SK-N-SH (cell line): ENCODE measurements at regions not wholly inside any gene's neighbourhood (a gene's known extent, or its start where the extent isn't known, plus 50 kb on each side); places are given as distances from the start of the nearest gene placed in this dataset.

Experiments
- CTCF ChIA-PET: fragments of 300-600, 350-600 bp; formaldehyde crosslinking; extraction: SDS; loops from one replicate; lab custom pipeline; 2021; lab: Yijun Ruan, JAX
- POLR2A ChIA-PET: fragments of 350-600 bp; sonication (Branson Sonifier 250); formaldehyde crosslinking; extraction: SDS; loops from one replicate; lab custom pipeline; 2020; ENCODE audit warnings: antibody characterized with exemption, inconsistent platforms; lab: Yijun Ruan, JAX
- DNase-seq: peaks from one replicate; pipeline ENCODE4 v3.0.0; 2012
- H2AFZ ChIP-seq: fragments of 200-600 bp; sonication (generic); 2 replicates; pipeline ENCODE4 v1.8.1; 2016; ENCODE audit warnings: antibody characterized with exemption, mild to moderate bottlenecking, low read depth
- H3F3A ChIP-seq: fragments of 200-600 bp; sonication (generic); replicated peaks from 2 replicates; pipeline ENCODE3; 2016; ENCODE audit warnings: antibody characterized with exemption, mild to moderate bottlenecking; ENCODE audit not compliant: insufficient read depth
- H3K27ac ChIP-seq, 2 experiments: fragments of 200-500 bp in 1 of 2; fragments of 200-600 bp in 1 of 2; sonication (Bioruptor generic) in 1 of 2; sonication (generic), shearing (Covaris generic) in 1 of 2; 2 replicates each; pipeline versions ENCODE4 v1.5.1 to v1.6.1; 2014 to 2016; ENCODE audit warnings: low read depth in 2 of 2, inconsistent platforms in 1 of 2, low read length in 1 of 2, mild to moderate bottlenecking in 1 of 2, mixed read lengths in 1 of 2
- H3K27me3 ChIP-seq: fragments of 200-600 bp; sonication (generic), shearing (Covaris generic); 2 replicates; pipeline ENCODE4 v1.6.1; 2016; ENCODE audit warnings: mixed run types; ENCODE audit not compliant: insufficient read depth
- H3K36me3 ChIP-seq, 2 experiments: fragments of 200-500 bp in 1 of 2; fragments of 200-600 bp in 1 of 2; sonication (Bioruptor generic) in 1 of 2; sonication (generic) in 1 of 2; replicated peaks in 1 of 2; 2 replicates each; pipeline versions ENCODE3 to v1.5.1; 2014 to 2016; ENCODE audit warnings: low read length in 1 of 2, mild to moderate bottlenecking in 1 of 2; ENCODE audit not compliant: insufficient read depth in 2 of 2, control insufficient read depth in 1 of 2
- H3K4me1 ChIP-seq, 2 experiments: fragments of 200-500 bp in 1 of 2; fragments of 200-600 bp in 1 of 2; sonication (Bioruptor generic) in 1 of 2; sonication (generic), shearing (Covaris generic) in 1 of 2; 2 replicates each; pipeline versions ENCODE4 v1.5.1 to v1.6.1; 2014 to 2016; ENCODE audit warnings: low read depth in 1 of 2, low read length in 1 of 2, mixed run types in 1 of 2; ENCODE audit not compliant: insufficient read depth in 2 of 2, control insufficient read depth in 1 of 2
- H3K4me2 ChIP-seq: fragments of 200-600 bp; sonication (generic), shearing (Covaris generic); 2 replicates; pipeline ENCODE4 v1.6.1; 2017; ENCODE audit warnings: mixed run types
- H3K4me3 ChIP-seq, 2 experiments: fragments of 200-500 bp in 1 of 2; fragments of 200-600 bp in 1 of 2; sonication (Bioruptor generic) in 1 of 2; sonication (generic), shearing (Covaris generic) in 1 of 2; 2 replicates each; pipeline versions ENCODE4 v1.5.1 to v1.8.1; 2014 to 2016; ENCODE audit warnings: low read depth in 2 of 2, inconsistent platforms in 1 of 2, low read length in 1 of 2, mild to moderate bottlenecking in 1 of 2, mixed read lengths in 1 of 2, moderate library complexity in 1 of 2
- H3K79me2 ChIP-seq: fragments of 200-600 bp; sonication (generic); 2 replicates; pipeline ENCODE4 v1.8.1; 2017; ENCODE audit warnings: mild to moderate bottlenecking; ENCODE audit not compliant: insufficient read depth
- H3K9ac ChIP-seq: fragments of 200-600 bp; sonication (generic); 2 replicates; pipeline ENCODE4 v1.6.1; 2017; ENCODE audit warnings: mixed run types
- H3K9me2 ChIP-seq: fragments of 200-600 bp; sonication (generic); 2 replicates; pipeline ENCODE4 v1.6.1; 2017; ENCODE audit warnings: mixed run types
- H3K9me3 ChIP-seq: fragments of 200-600 bp; sonication (generic); 2 replicates; pipeline ENCODE4 v1.6.1; 2017; ENCODE audit warnings: mixed run types, mild to moderate bottlenecking, moderate library complexity
- H4K20me1 ChIP-seq: fragments of 200-600 bp; sonication (generic); 2 replicates; pipeline ENCODE4 v1.6.1; 2017; ENCODE audit warnings: mild to moderate bottlenecking, mixed run types; ENCODE audit not compliant: insufficient read depth
- CHD2 ChIP-seq: fragments of 150-350 bp; IDR thresholded peaks from 2 replicates; pipeline ENCODE4 v1.6.1; 2018; ENCODE audit warnings: low read length; ENCODE audit not compliant: partially characterized antibody
- EZH2phosphoT487 ChIP-seq: fragments of 200-600 bp; sonication (generic); IDR thresholded peaks from 2 replicates; pipeline ENCODE4 v1.6.1; 2017; ENCODE audit warnings: low read depth, mixed run types, mild to moderate bottlenecking, antibody characterized with exemption, moderate library complexity, borderline replicate concordance
- FOSL2 ChIP-seq: IDR thresholded peaks from 2 replicates; pipeline ENCODE4 v1.4.0; 2012; ENCODE audit warnings: low read depth, mild to moderate bottlenecking, moderate library complexity, borderline replicate concordance
- MEF2A ChIP-seq: IDR thresholded peaks from 2 replicates; pipeline ENCODE4 v1.4.0; 2012; ENCODE audit warnings: low read depth, borderline replicate concordance
- NFIC ChIP-seq: IDR thresholded peaks from 2 replicates; pipeline ENCODE4 v1.4.0; 2012; ENCODE audit warnings: borderline replicate concordance
- POLR2AphosphoS5 ChIP-seq: IDR thresholded peaks from 2 replicates; pipeline ENCODE4 v1.6.1; 2012; ENCODE audit warnings: low read depth, low read length
- RAD21 ChIP-seq: IDR thresholded peaks from 2 replicates; pipeline ENCODE4 v1.6.1; 2012; ENCODE audit warnings: mild to moderate bottlenecking, low read length
- RCOR1 ChIP-seq: fragments of 150-350 bp; IDR thresholded peaks from 2 replicates; pipeline ENCODE4 v1.6.1; 2017; ENCODE audit warnings: antibody characterized with exemption, low read length
- REST ChIP-seq: IDR thresholded peaks from 2 replicates; pipeline ENCODE4 v1.6.1; 2012; ENCODE audit warnings: mild to moderate bottlenecking, low read depth, low read length, moderate library complexity
- RFX5 ChIP-seq: IDR thresholded peaks from 2 replicates; pipeline ENCODE4 v1.6.1; 2012; ENCODE audit warnings: mild to moderate bottlenecking, improper control_type of control experiment, low read length
- TEAD4 ChIP-seq: IDR thresholded peaks from 2 replicates; pipeline ENCODE4 v1.4.0; 2012; ENCODE audit warnings: mild to moderate bottlenecking, borderline replicate concordance; ENCODE audit not compliant: insufficient read depth
- USF2 ChIP-seq: fragments of 150-350 bp; IDR thresholded peaks from 2 replicates; pipeline ENCODE4 v1.6.1; 2017; ENCODE audit warnings: antibody characterized with exemption, low read length, low read depth, borderline replicate concordance
- YY1 ChIP-seq: IDR thresholded peaks from 2 replicates; pipeline ENCODE4 v1.4.0; 2012; ENCODE audit warnings: low read depth, mild to moderate bottlenecking
- ZBTB33 ChIP-seq: IDR thresholded peaks from 2 replicates; pipeline ENCODE4 v1.4.0; 2012; ENCODE audit warnings: low read depth, borderline replicate concordance
- whole genome bisulfite sequencing: methylation state at CpG from one replicate; pipeline ENCODE4 v1.1.6; 2017; ENCODE audit warnings: low lambda C conversion rate; 5-methylcytosine and 5-hydroxymethylcytosine counted together
- TF ChIP-seq, protein P1 (sequence below): fragments of 150-350 bp; IDR thresholded peaks from 2 replicates; pipeline ENCODE4 v1.6.1; 2016; ENCODE audit warnings: mild to moderate bottlenecking, low read depth, low read length
- TF ChIP-seq, protein P2 (sequence below): IDR thresholded peaks from 2 replicates; pipeline ENCODE4 v1.4.0; 2012; ENCODE audit warnings: low read depth, borderline replicate concordance
- TF ChIP-seq, protein P3 (sequence below): IDR thresholded peaks from 2 replicates; pipeline ENCODE4 v1.4.0; 2012; ENCODE audit warnings: low read depth

GRCh38 chr2:14433946-14434495 lies 198.5 kb upstream of the LRATD1 start:
- H3K4me3 ChIP-seq: no peak overlapping the region
- H2AFZ ChIP-seq: no peak overlapping the region
- H4K20me1 ChIP-seq: no peaks in the 10 kb centered on the region
- H3K9ac ChIP-seq: no peak overlapping the region
- no peaks in the 10 kb centered on the region for H3K79me2 ChIP-seq
- H3K9me2 ChIP-seq: no peaks in the 10 kb centered on the region
- no peak for DNase-seq
- no peaks in the 10 kb centered on the region for H3K27me3 ChIP-seq
- H3F3A ChIP-seq: no peaks in the 10 kb centered on the region
- no peak overlapping the region for H3K27ac ChIP-seq
- WGBS: 60% methylated on average over 5 of the region's 5 CpGs
- H3K36me3 ChIP-seq: no peaks in the 10 kb centered on the region
- ChIA-PET CTCF (no interaction called here), POLR2A (no interaction called here)
- TF ChIP-seq EZH2phosphoT487: no peak
- TF ChIP-seq YY1: no peak
- no peak for TF ChIP-seq USF2
- no peak for TF ChIP-seq POLR2AphosphoS5
- TF ChIP-seq, protein P1, sequence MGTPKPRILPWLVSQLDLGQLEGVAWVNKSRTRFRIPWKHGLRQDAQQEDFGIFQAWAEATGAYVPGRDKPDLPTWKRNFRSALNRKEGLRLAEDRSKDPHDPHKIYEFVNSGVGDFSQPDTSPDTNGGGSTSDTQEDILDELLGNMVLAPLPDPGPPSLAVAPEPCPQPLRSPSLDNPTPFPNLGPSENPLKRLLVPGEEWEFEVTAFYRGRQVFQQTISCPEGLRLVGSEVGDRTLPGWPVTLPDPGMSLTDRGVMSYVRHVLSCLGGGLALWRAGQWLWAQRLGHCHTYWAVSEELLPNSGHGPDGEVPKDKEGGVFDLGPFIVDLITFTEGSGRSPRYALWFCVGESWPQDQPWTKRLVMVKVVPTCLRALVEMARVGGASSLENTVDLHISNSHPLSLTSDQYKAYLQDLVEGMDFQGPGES: no peak
- no peak for TF ChIP-seq CHD2
- no peak for TF ChIP-seq REST
- no peak for TF ChIP-seq FOSL2
- TF ChIP-seq TEAD4: no peak
- no peak for TF ChIP-seq RCOR1
- no peaks in the 10 kb centered on the region for H3K9me3 ChIP-seq
- H3K4me1 ChIP-seq: no peaks in the 10 kb centered on the region
- no peak overlapping the region for H3K4me2 ChIP-seq

GRCh38 chr2:14445670-14446069 lies 186.8 kb upstream of the LRATD1 start:
- DNase-seq: no peak
- H3K9me2 ChIP-seq: no peaks in the 10 kb centered on the region
- TF ChIP-seq NFIC (no peak), MEF2A (no peak), YY1 (no peak), RFX5 (no peak), ZBTB33 (no peak), RAD21 (no peak)
- TF ChIP-seq, protein P2, sequence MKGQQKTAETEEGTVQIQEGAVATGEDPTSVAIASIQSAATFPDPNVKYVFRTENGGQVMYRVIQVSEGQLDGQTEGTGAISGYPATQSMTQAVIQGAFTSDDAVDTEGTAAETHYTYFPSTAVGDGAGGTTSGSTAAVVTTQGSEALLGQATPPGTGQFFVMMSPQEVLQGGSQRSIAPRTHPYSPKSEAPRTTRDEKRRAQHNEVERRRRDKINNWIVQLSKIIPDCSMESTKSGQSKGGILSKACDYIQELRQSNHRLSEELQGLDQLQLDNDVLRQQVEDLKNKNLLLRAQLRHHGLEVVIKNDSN: no peak
- TF ChIP-seq, protein P3, sequence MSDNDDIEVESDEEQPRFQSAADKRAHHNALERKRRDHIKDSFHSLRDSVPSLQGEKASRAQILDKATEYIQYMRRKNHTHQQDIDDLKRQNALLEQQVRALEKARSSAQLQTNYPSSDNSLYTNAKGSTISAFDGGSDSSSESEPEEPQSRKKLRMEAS: no peak
- ChIA-PET CTCF (no interaction called here), POLR2A (no interaction called here)
- H3K4me3 ChIP-seq: no peak overlapping the region; a peak in 1 of 4 replicates
- H3K27ac ChIP-seq: no peak overlapping the region
- H2AFZ ChIP-seq: no peak overlapping the region
- H3K9ac ChIP-seq: no peak overlapping the region
- H3K27me3 ChIP-seq: no peaks in the 10 kb centered on the region
- no peaks in the 10 kb centered on the region for H4K20me1 ChIP-seq
- no peaks in the 10 kb centered on the region for H3K9me3 ChIP-seq
- H3K79me2 ChIP-seq: no peaks in the 10 kb centered on the region
- no peaks in the 10 kb centered on the region for H3K4me1 ChIP-seq
- H3K4me2 ChIP-seq: no peak overlapping the region
- no peaks in the 10 kb centered on the region for H3K36me3 ChIP-seq
- no peaks in the 10 kb centered on the region for H3F3A ChIP-seq
